ENCODE measurements at regions not wholly inside any gene's neighbourhood (a gene's known extent, or its start where the extent isn't known, plus 50 kb on each side); places are given as distances from the start of the nearest gene placed in this dataset.

DNA sequence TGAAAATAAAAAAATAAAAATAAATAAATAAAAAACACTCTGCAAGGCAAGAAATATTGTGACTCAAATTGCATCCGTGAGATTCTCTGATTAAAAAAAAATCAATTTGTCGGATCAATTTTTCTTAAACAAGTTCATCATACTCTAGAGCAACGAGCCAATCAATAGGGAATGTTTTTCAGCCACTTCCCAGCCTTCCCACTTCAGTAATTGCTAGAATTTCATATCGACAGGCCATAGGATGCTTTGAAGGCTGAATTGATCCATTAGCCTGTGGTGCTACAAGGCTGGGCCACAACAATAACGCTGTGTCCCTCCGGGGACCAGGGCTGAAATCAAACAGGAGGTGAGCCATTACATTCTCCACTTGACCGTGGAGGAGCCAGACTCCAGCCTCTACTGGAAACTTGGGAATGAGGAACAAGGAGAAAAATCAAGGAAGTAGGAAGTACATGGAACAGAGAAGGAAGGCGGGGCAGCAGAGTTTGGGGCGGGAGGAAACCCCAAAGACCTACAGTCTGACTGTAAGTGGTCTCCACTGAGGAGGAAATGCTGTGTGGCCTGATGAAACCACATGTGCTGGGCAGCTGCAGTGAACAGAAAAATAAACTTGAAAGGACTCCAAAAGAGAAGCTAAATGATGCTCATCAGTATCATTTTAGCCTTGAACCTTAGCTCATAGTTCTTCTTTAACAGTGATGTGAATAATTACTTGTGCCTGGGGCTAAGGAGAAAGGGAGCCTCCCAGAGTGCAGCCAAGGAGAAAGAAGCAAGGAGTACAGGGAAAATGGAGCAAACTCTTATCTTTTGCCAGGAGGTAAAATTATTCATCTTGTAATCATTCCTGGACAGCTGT is 308.6 kb downstream of the TLE1 start:
- no peaks in the 10 kb centered on the region for H3K36me3 ChIP-seq (replicated peaks in 1 of 2; ENCODE audit: insufficient read depth in 1 of 2, low read depth in 2 of 2)
- ATAC-seq (no peak), DNase-seq (no peak)
- intact Hi-C loops (cut with DNase I): no loop called here
- no peaks in the 10 kb centered on the region for H3K4me1 ChIP-seq
- no peak overlapping the region for H3K4me3 ChIP-seq
- TF ChIP-seq, protein P1, sequence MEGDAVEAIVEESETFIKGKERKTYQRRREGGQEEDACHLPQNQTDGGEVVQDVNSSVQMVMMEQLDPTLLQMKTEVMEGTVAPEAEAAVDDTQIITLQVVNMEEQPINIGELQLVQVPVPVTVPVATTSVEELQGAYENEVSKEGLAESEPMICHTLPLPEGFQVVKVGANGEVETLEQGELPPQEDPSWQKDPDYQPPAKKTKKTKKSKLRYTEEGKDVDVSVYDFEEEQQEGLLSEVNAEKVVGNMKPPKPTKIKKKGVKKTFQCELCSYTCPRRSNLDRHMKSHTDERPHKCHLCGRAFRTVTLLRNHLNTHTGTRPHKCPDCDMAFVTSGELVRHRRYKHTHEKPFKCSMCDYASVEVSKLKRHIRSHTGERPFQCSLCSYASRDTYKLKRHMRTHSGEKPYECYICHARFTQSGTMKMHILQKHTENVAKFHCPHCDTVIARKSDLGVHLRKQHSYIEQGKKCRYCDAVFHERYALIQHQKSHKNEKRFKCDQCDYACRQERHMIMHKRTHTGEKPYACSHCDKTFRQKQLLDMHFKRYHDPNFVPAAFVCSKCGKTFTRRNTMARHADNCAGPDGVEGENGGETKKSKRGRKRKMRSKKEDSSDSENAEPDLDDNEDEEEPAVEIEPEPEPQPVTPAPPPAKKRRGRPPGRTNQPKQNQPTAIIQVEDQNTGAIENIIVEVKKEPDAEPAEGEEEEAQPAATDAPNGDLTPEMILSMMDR (IDR thresholded peaks at IDR 0.05): no peak
- TF ChIP-seq POLR2A (IDR thresholded peaks at IDR 0.05): no peak
- H3K9me3 ChIP-seq: no peaks in the 10 kb centered on the region
- no peaks in the 10 kb centered on the region for H3K27me3 ChIP-seq
- no peak overlapping the region for H3K27ac ChIP-seq
- WGBS, 2 donors: 40 to 54% methylated on average over 9 of the region's 9 CpGs

DNA sequence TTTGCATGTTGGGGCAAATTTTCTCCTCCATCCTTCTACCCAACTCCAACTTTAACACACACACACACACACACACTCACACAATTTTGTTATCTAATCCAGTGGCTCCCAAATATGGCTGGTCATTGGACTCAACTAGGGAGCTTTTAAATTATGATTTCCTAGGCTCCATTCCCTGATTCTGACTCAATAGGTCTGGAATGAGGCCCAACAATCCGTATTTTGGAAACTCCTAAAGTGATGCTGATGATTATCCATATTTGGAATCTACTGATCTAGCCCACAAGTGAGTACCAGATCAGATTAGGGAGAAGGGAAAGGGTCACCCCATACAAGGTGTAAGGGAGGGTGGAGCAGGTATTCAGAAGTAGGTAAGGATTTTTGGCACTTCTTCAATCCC is 309.7 kb downstream of the TLE1 start:
- TF ChIP-seq, protein P1 (IDR thresholded peaks at IDR 0.05): no peak
- TF ChIP-seq POLR2A (IDR thresholded peaks at IDR 0.05): no peak
- ATAC-seq: no peak

DNA sequence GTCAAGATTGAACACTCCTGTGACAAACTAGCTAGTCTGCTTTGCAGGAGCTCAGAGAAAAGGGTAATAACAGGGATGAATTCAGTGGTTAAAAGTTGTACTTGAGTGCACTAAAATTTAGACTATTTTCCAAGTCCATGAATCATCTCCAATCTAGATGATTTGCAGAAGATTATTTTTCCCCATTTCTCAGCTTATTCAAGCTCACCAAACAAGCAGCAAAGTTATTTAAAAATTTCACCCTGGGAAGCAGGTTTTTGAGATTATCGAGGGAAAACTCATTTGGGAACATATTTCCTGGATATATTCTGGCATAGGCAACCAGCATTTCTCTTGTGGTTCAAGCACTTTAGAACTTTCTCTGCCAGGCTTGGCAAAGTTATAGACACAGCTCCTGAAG is 311.4 kb downstream of the TLE1 start:
- no peaks in the 10 kb centered on the region for H3K27me3 ChIP-seq
- no peak overlapping the region for H3K27ac ChIP-seq
- DNase-seq (no peak), ATAC-seq (no peak)
- H3K4me3 ChIP-seq: no peak overlapping the region
- H3K4me1 ChIP-seq: no peaks in the 10 kb centered on the region
- H3K36me3 ChIP-seq (replicated peaks in 1 of 2; ENCODE audit: insufficient read depth in 1 of 2, low read depth in 2 of 2): no peaks in the 10 kb centered on the region
- 70 to 85% methylated on average over 1 of the region's 1 CpG for WGBS, 2 donors
- TF ChIP-seq, protein P1 (IDR thresholded peaks at IDR 0.05): no peak
- TF ChIP-seq POLR2A (IDR thresholded peaks at IDR 0.05): no peak
- intact Hi-C loops (cut with DNase I): no loop called here
- no peaks in the 10 kb centered on the region for H3K9me3 ChIP-seq

More for the DNA sequence above, 309.7 kb downstream of the TLE1 start:
- H3K27me3 ChIP-seq: no peaks in the 10 kb centered on the region
- no peak overlapping the region for H3K4me3 ChIP-seq
- H3K27ac ChIP-seq: no peak overlapping the region
- H3K36me3 ChIP-seq (replicated peaks in 1 of 2; ENCODE audit: insufficient read depth in 1 of 2, low read depth in 2 of 2): no peaks in the 10 kb centered on the region
- no peaks in the 10 kb centered on the region for H3K9me3 ChIP-seq
- intact Hi-C loops (cut with DNase I): no loop called here
- WGBS, 2 donors: 46 to 56% methylated on average over 1 of the region's 1 CpG
- no peaks in the 10 kb centered on the region for H3K4me1 ChIP-seq
- no peak for DNase-seq

DNA sequence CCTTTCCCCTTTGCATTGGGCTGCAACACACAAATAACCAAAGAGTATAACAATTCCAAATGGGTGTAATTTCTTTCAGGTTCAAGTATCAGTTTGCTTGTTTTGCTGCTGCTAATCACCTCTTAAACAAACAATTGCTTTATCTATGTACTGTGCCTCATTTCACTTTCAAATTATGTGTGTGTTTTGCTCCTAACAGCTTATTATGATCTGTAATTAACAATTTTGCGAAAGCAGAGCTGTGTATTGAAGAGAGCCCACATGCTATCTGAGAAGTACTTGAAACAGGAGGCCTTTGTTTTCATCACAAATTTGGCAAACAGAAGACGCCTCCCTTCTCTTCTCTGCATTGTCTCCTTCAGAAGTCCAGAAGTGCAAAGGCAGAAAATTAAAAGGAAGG is 312.0 kb downstream of the TLE1 start:
- intact Hi-C loops (cut with DNase I): no loop called here
- ATAC-seq: no peak
- 63 to 68% methylated on average over 2 of the region's 2 CpGs for WGBS, 2 donors

More for the DNA sequence above, 312.0 kb downstream of the TLE1 start:
- Histone ChIP-seq H3K4me1 (no peaks in the 10 kb centered on the region), H3K27ac (no peak overlapping the region), H3K9me3 (no peaks in the 10 kb centered on the region), H3K27me3 (no peaks in the 10 kb centered on the region), H3K4me3 (no peak overlapping the region), H3K36me3 (replicated peaks in 1 of 2; ENCODE audit: insufficient read depth in 1 of 2, low read depth in 2 of 2) (no peaks in the 10 kb centered on the region)
- no peak for DNase-seq
- TF ChIP-seq, protein P1 (IDR thresholded peaks at IDR 0.05): no peak
- no peak for TF ChIP-seq POLR2A (IDR thresholded peaks at IDR 0.05)

Measured in body of pancreas (tissue), 4 donors.